Peyer's patch (tissue), 4 donors: ENCODE measurements at regions not wholly inside any gene's neighbourhood (a gene's known extent, or its start where the extent isn't known, plus 50 kb on each side); places are given as distances from the start of the nearest gene placed in this dataset.
"Not testable (repeated sequence)": the region's sequence is repeated elsewhere in the genome, so short reads cannot be mapped to it uniquely, and the experiment has no call there.

Source experiments
- DNase-seq, 3 donors: peaks; one replicate each; pipeline ENCODE4 v3.0.0-alpha.2; 2017 to 2019
- H3K27ac ChIP-seq, 4 donors: fragments of 200-600 bp; sonication (generic); one replicate each; pipeline ENCODE4 v1.5.1; 2016 to 2019
- H3K27me3 ChIP-seq, 2 donors: fragments of 200-600 bp; sonication (generic); one replicate each; pipeline ENCODE4 v1.5.1; 2019
- H3K36me3 ChIP-seq, 3 donors: fragments of 200-600 bp; sonication (generic); one replicate each; pipeline ENCODE4 v1.5.1; 2016 to 2019
- H3K4me1 ChIP-seq, 4 donors: fragments of 200-600 bp; sonication (generic); one replicate each; pipeline ENCODE4 v1.5.1; 2016 to 2019
- H3K4me3 ChIP-seq, 4 donors: fragments of 200-600 bp; sonication (generic); 1 replicate in 3 of 4; 2 replicates in 1 of 4; pipeline ENCODE4 v1.5.1; 2016 to 2019; ENCODE audit warnings: mild to moderate bottlenecking in 1 of 4
- H3K9me3 ChIP-seq, 4 donors: fragments of 200-600 bp; sonication (generic); one replicate each; pipeline ENCODE4 v1.5.1; 2016 to 2019; ENCODE audit warnings: mild to moderate bottlenecking in 1 of 4
- CTCF ChIP-seq, 6 experiments: fragments of 450-650 bp in 4 of 6; fragments of 200-600 bp in 2 of 6; sonication (generic) in 1 of 6; IDR thresholded peaks; one replicate each; pipeline ENCODE4 v1.5.1; 2017 to 2019; ENCODE audit warnings: antibody characterized with exemption in 6 of 6, mild to moderate bottlenecking in 3 of 6, moderate library complexity in 1 of 6
- POLR2A ChIP-seq, 2 donors: fragments of 450-650 bp; IDR thresholded peaks; one replicate each; pipeline ENCODE4 v1.5.1; 2017; ENCODE audit warnings: antibody characterized with exemption in 2 of 2, mild to moderate bottlenecking in 2 of 2, moderate library complexity in 2 of 2

- no peak overlapping the region for H3K27ac ChIP-seq
- H3K27me3 ChIP-seq, result no peaks in the 10 kb centered on the region
- no peaks in the 10 kb centered on the region for H3K9me3 ChIP-seq
- no peak for DNase-seq
- H3K36me3 ChIP-seq, result no peaks in the 10 kb centered on the region
- no peak overlapping the region for H3K4me3 ChIP-seq
- TF ChIP-seq POLR2A (IDR thresholded peaks at IDR 0.05) (no peak), CTCF (IDR thresholded peaks at IDR 0.05) (no peak)
- H3K4me1 ChIP-seq, result no peaks in the 10 kb centered on the region
These were observed 462.8 kb upstream of the DPH6 start for GRCh38 chr15:36008719-36009118.

DNA sequence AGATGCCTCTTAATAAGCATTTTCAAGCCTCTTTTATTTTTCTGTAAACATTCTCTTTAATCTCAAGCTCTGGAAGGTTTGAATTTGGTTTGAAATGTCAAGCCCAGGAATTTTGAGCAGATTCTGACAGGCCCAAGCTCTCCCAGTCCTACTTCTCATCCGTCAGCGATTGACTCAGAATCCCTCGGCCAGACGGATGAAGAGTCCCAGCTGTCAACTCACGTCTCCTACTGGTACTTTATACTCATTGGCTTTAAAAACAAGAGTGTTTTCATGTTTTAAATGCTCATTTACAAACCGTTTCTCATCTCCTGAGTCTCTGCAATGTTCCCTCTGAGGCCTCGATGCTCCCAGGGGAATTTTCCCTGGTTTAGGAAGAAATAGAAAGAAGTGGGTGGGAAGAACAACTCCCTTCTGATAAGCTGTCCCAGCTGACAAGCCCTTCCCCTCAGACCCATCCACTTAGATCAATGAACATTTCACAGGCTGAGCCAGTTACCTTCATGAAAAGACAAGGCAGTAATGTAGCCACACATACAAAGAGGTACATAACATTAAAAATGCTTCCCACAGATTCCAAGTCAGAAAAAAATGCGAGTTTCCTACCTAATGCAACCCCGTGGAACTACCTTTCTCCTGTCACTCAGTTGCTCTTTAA, 478.2 kb upstream of the DPH6 start:
- H3K36me3 ChIP-seq, result no peaks in the 10 kb centered on the region
- no peak overlapping the region for H3K27ac ChIP-seq
- no peaks in the 10 kb centered on the region for H3K27me3 ChIP-seq
- no peak overlapping the region for H3K4me3 ChIP-seq
- DNase-seq, result no peak
- H3K9me3 ChIP-seq, result no peaks in the 10 kb centered on the region
- H3K4me1 ChIP-seq, result no peaks in the 10 kb centered on the region
- TF ChIP-seq POLR2A (IDR thresholded peaks at IDR 0.05) (no peak), CTCF (IDR thresholded peaks at IDR 0.05) (no peak)

GRCh38 chr15:36026627-36027283, 480.8 kb upstream of the DPH6 start:
- TF ChIP-seq CTCF (IDR thresholded peaks at IDR 0.05), result no peak
- no peak for TF ChIP-seq POLR2A (IDR thresholded peaks at IDR 0.05)
- H3K27ac ChIP-seq, result no peak overlapping the region

GRCh38 chr15:36029606-36030210, 483.7 kb upstream of the DPH6 start:
- H3K4me1 ChIP-seq, result no peaks in the 10 kb centered on the region
- TF ChIP-seq POLR2A (IDR thresholded peaks at IDR 0.05) (no peak), CTCF (IDR thresholded peaks at IDR 0.05) (no peak)
- no peaks in the 10 kb centered on the region for H3K36me3 ChIP-seq
- no peaks in the 10 kb centered on the region for H3K9me3 ChIP-seq
- H3K27ac ChIP-seq, result no peak overlapping the region
- no peak overlapping the region for H3K4me3 ChIP-seq
- H3K27me3 ChIP-seq, result no peaks in the 10 kb centered on the region
- no peak for DNase-seq

More at GRCh38 chr15:36026627-36027283, 480.8 kb upstream of the DPH6 start:
- no peak for DNase-seq
- Histone ChIP-seq H3K4me3 (no peak overlapping the region), H3K4me1 (no peaks in the 10 kb centered on the region), H3K36me3 (no peaks in the 10 kb centered on the region), H3K9me3 (no peaks in the 10 kb centered on the region), H3K27me3 (no peaks in the 10 kb centered on the region)

DNA sequence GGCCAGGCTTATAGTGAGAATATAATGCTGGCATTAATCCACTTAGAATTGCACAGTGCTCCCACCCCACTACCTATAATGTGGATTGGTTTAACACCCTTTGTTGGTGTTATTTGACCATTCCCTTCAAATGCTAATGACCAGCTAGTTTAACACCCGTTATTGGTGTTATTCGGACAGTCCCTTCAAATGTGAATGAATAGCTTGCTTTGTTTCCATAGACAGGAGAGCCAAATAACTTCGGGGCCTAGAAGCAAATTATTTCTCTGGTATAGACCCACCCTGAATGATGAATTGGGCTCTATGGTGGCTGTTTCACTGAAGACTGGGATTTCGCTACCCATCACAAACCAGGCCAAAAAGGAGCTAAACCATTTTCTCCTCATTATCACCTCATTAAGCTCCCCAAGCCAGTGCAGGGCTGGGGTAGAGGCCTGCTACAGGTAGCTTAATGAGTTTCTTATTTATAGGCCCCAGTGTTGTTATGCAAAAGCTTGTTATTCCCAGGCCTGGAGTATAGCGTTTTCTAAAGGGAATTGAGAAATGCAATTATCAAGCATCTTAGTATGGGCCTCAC, 494.1 kb upstream of the DPH6 start:
- H3K4me1 ChIP-seq, result no peaks in the 10 kb centered on the region
- no peak for TF ChIP-seq CTCF (IDR thresholded peaks at IDR 0.05)
- TF ChIP-seq POLR2A (IDR thresholded peaks at IDR 0.05), result no peak
- H3K27ac ChIP-seq, result no peak overlapping the region
- no peak overlapping the region for H3K4me3 ChIP-seq
- no peak for DNase-seq
- no peaks in the 10 kb centered on the region for H3K9me3 ChIP-seq
- no peaks in the 10 kb centered on the region for H3K27me3 ChIP-seq
- H3K36me3 ChIP-seq, result no peaks in the 10 kb centered on the region

DNA sequence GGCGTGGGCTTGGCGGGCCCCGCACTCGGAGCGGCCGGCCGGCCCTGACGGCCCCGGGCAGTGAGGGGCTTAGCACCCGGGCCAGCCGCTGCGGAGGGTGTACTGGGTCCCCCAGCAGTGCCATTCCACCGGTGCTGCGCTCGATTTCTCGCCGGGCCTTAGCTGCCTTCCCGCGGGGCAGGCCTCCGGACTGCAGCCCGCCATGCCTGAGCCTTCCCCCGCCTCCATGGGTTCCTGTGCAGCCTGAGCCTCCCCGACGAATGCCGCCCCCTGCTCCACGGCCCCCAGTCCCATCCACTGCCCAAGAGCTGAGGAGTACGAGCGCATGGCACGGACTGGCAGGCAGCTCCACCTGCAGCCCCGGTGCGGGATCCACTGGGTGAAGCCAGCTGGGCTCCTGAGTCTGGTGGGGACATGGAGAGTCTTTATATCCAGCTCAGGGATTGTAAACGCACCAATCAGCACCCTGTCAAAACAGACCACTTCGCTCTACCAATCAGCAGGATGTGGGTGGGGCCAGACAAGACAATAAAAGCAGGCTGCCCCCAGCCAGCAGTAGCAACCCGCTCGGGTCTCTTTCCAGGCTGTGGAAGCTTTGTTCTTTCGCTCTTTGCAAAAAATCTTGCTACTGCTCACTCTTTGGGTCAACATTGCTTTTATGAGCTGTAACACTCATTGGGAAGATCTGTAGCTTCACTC, 501.2 kb upstream of the DPH6 start:
- H3K4me3 ChIP-seq, H3K36me3 ChIP-seq, H3K9me3 ChIP-seq, H3K27me3 ChIP-seq, H3K27ac ChIP-seq, H3K4me1 ChIP-seq, DNase-seq: not testable (repeated sequence)
